ENCODE measurements at regions not wholly inside any gene's neighbourhood (a gene's known extent, or its start where the extent isn't known, plus 50 kb on each side); places are given as distances from the start of the nearest gene placed in this dataset.

DNA sequence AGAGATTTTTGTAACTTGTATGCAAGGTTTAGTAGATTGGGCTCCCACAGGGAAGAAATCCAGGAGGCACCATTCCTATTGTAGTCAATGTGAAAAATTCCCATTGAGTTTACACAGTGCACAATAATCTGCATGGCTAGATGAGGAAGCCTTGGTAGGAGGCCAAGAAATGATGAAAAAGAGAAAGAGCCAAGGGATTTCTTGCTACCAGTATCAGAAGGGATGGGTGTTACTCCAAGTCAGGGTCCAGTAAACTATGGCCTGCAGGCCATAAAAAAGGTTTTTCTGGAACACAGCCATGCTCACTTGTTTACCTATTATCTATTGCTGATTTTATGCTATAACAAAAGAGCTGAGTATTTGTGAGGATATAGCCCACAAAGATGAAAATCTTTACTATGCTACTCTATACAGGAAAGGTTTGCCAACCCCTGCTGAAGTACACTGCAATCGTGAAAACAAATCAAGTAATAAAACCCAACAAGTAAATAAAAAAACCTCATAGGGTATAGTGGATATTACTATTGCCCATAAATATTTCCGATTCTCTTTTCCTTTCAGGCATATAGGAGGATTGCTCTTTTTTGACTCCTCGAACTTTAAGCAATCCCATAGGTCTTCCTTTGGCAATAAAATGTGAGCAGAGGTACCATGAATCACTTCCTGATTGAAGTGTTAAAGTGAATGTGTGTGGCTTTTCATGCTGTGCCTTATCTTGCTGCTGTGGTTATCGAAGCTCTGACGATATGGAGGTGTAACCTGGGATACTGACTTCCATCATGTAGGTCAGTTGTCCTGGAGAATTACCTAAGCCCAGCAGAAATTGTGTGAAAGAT lies 256.3 kb upstream of the MAGI2 start:
- H3K4me3 ChIP-seq (replicated peaks; ENCODE audit: low read depth, low read length), result no peak overlapping the region

DNA sequence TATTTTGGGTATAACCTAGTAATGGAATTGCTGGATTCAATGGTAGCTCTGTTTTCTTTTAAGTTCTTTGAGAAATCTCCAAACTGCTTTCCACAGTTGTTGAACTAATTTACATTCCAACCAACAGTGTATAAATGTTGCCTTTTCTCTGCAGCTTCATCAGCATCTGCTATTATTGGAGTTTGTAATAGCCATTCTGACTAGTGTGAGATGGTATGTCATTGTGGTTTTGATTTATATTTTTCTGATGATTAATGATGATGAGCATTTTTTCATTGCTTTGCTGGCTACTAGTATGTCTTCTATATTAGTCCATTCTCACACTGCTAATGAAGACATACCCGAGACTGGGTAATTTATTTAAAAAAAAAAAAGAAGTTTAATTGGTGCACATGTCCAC lies 248.6 kb upstream of the MAGI2 start:
- no peaks in the 10 kb centered on the region for H3K27me3 ChIP-seq (replicated peaks; ENCODE audit: control insufficient read depth, insufficient read depth, low read length)
- no peak for DNase-seq (ENCODE audit: extremely low read depth, insufficient read length)
- no peak overlapping the region for H3K4me3 ChIP-seq (replicated peaks; ENCODE audit: low read depth, low read length)
- H3K36me3 ChIP-seq (ENCODE audit: control insufficient read depth, insufficient read depth, low read length), result no peaks in the 10 kb centered on the region
- TF ChIP-seq, protein P1, sequence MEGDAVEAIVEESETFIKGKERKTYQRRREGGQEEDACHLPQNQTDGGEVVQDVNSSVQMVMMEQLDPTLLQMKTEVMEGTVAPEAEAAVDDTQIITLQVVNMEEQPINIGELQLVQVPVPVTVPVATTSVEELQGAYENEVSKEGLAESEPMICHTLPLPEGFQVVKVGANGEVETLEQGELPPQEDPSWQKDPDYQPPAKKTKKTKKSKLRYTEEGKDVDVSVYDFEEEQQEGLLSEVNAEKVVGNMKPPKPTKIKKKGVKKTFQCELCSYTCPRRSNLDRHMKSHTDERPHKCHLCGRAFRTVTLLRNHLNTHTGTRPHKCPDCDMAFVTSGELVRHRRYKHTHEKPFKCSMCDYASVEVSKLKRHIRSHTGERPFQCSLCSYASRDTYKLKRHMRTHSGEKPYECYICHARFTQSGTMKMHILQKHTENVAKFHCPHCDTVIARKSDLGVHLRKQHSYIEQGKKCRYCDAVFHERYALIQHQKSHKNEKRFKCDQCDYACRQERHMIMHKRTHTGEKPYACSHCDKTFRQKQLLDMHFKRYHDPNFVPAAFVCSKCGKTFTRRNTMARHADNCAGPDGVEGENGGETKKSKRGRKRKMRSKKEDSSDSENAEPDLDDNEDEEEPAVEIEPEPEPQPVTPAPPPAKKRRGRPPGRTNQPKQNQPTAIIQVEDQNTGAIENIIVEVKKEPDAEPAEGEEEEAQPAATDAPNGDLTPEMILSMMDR (IDR thresholded peaks at IDR 0.05; ENCODE audit: insufficient read depth, low read length, poor library complexity, severe bottlenecking), result no peak

More for the DNA sequence above, 256.3 kb upstream of the MAGI2 start:
- Histone ChIP-seq H3K36me3 (ENCODE audit: control insufficient read depth, insufficient read depth, low read length) (no peaks in the 10 kb centered on the region), H3K27me3 (replicated peaks; ENCODE audit: control insufficient read depth, insufficient read depth, low read length) (no peaks in the 10 kb centered on the region)
- DNase-seq (ENCODE audit: extremely low read depth, insufficient read length), result no peak
- TF ChIP-seq, protein P1 (IDR thresholded peaks at IDR 0.05; ENCODE audit: insufficient read depth, low read length, poor library complexity, severe bottlenecking), result no peak

DNA sequence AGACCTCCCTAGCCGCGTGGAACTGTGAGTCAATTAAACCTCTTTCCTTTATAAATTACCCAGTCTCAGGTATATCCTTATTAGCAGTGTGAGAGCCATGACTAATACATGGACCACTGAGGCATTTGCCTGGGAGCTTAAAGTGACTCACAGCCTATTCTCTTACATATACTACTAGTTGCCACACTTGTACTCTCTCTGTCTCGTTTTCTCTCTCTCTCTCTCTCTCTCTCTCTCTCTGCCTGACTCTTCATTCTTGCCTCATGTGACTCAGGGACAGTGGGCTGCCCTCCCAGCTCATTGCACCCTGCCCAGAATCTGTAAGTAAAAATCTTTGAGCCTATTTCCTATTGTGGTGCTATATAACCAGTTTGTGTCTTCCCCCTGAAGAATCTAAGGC lies 238.5 kb upstream of the MAGI2 start:
- DNase-seq (ENCODE audit: extremely low read depth, insufficient read length), result no peak
- H3K27me3 ChIP-seq (replicated peaks; ENCODE audit: control insufficient read depth, insufficient read depth, low read length), result no peaks in the 10 kb centered on the region
- TF ChIP-seq, protein P1 (IDR thresholded peaks at IDR 0.05; ENCODE audit: insufficient read depth, low read length, poor library complexity, severe bottlenecking), result no peak
- H3K36me3 ChIP-seq (ENCODE audit: control insufficient read depth, insufficient read depth, low read length), result no peaks in the 10 kb centered on the region
- H3K4me3 ChIP-seq (replicated peaks; ENCODE audit: low read depth, low read length), result no peak overlapping the region

DNA sequence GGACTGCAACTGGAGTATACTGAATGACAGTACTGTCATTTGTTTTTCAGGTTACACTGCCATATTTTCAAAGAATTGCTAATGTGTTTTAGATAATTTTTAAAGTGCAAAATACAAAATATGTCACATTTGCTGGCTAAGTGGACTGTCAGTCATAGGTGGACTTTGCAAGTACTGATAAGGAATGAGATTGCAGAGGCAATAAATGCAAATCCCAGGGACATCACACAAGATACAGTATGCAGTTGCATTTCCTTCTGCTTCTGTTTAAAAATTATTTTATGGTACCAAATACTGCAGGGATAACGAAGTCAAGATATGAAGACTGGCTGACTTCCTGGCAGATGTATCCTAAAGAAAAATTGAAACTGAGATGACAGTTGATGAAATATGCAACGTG lies 237.6 kb upstream of the MAGI2 start:
- no peak overlapping the region for H3K4me3 ChIP-seq (replicated peaks; ENCODE audit: low read depth, low read length)
- H3K27me3 ChIP-seq (replicated peaks; ENCODE audit: control insufficient read depth, insufficient read depth, low read length), result no peaks in the 10 kb centered on the region
- H3K36me3 ChIP-seq (ENCODE audit: control insufficient read depth, insufficient read depth, low read length), result no peaks in the 10 kb centered on the region
- DNase-seq (ENCODE audit: extremely low read depth, insufficient read length), result no peak
- TF ChIP-seq, protein P1 (IDR thresholded peaks at IDR 0.05; ENCODE audit: insufficient read depth, low read length, poor library complexity, severe bottlenecking), result no peak

DNA sequence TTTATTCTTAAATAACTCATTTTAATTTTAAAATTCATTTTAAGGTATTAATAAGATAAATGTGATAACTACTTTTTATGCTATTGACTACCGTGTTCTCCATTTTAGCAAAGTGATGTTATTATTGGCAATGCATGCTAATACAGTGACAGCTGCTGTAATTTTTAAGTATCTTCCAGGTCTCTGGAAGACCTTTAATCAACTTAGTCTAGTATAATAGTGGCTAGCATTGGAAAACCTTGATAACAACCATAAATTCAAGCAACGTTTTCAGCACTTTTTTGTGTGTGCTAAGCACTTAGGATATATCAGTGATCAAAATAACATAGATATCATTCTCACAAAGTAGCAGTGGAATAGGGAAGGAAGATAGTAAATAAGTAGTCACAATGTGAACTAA lies 230.9 kb upstream of the MAGI2 start:
- no peak overlapping the region for H3K4me3 ChIP-seq (replicated peaks; ENCODE audit: low read depth, low read length)
- no peaks in the 10 kb centered on the region for H3K36me3 ChIP-seq (ENCODE audit: control insufficient read depth, insufficient read depth, low read length)
- DNase-seq (ENCODE audit: extremely low read depth, insufficient read length), result no peak
- H3K27me3 ChIP-seq (replicated peaks; ENCODE audit: control insufficient read depth, insufficient read depth, low read length), result no peaks in the 10 kb centered on the region
- TF ChIP-seq, protein P1 (IDR thresholded peaks at IDR 0.05; ENCODE audit: insufficient read depth, low read length, poor library complexity, severe bottlenecking), result no peak

All from GM06990 (cell line).